NCI-H2227 (cell line): ENCODE measurements at regions not wholly inside any gene's neighbourhood (a gene's known extent, or its start where the extent isn't known, plus 50 kb on each side); places are given as distances from the start of the nearest gene placed in this dataset.

Experiments
- DNase-seq: peaks from one replicate; lab custom pipeline; 2025; ENCODE audit not compliant: unreplicated experiment; lab: John Stamatoyannopoulos, UW

- no peak for DNase-seq
Measured at GRCh38 chr20:22374678-22375590, 209.4 kb downstream of the FOXA2 start.

DNA sequence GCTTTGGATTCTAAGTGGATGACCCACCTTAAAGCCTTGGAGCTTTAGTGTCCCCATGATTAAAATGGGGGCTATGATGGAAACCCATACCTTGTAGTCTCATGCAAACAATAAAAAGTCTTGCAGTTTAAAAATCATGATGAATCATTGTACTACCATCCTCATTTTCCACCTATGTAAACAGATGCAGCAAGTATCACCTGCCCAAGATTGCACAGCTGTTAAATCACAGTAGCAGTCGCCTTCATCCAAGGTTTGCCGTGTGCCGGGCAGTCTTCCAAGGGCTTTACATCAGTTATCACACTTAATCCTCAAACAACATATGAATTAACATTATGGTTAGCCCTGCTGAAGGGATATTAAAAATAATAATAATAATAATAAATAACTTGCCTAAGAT lies 210.3 kb downstream of the FOXA2 start:
- DNase-seq: no peak

- DNase-seq: no peak
Measured at GRCh38 chr20:22373164-22373895, 211.0 kb downstream of the FOXA2 start.

DNA sequence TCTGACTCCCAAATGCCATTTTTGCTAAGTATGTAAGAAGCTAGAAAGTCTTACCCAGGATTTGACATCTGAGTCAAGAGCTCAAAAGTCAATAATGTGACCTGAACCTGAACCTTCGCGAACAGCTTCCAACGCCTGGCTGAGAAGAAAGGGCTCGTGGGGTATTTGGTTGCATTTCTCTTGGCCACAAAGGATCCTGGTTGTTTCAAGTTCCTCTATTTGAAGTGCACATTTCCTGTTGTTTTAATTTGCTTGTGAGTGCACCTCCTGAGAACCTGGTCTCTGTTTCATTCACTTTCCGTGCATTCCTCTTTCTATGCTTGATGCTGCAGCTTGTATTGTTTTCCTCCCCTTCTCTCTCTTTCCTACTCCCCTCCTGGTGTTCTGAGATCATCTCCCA lies 212.5 kb downstream of the FOXA2 start:
- DNase-seq: no peak

DNA sequence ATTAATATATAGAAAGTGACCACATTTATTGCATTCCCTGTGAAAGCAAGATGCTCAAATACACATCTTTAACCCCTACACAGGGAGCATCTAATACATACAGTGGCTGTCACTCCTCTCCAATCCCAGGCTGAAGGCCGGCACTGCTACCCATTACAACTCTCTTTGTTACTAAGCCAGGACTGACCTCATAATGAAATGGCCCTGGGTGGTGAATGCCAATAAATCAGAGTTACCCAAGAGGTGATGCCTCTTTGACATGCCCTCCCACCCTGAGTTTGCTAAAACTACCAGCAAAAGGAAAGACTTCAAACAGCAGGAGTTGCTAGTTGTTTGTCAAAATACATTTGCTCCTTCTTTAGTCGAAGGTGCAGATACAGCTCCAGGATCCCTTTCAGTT lies 214.2 kb downstream of the FOXA2 start:
- no peak for DNase-seq

DNA sequence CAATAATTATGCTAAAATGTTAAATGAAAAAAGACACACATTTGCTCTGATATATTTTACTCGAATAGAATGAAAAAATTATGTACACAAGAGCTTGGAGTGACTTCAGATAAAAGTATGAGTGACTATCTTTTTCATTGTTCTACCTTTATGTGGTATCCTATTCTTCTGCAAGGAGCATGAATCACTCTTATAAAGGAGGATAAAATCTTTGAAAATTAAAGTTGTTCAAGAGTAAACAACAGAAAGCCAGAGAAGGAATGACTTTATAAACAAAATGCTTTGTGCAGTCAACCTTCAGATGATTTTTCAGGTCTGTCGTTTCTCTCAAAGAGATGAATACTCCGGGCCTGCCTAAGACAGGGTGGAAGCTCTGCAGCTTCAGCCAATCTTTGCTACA lies 215.3 kb downstream of the FOXA2 start:
- no peak for DNase-seq

DNA sequence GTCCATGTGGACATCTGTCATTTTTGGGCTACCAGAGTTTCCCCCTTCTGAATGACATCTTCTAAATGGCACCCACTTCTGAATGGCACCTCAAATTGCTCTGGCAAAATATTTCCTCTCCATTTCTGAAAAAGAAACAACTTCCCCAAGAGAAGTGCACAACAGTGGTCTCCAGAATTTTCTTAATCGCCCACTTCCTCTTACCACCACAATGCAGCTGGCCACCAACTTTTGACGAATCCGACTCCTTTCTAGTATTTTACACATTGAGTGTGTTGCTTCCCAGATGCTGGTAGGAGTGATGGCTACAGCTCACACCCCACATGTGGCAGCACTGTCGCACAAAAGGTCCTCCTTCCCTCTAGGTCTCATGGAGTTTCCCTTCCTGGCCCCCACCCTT lies 216.1 kb downstream of the FOXA2 start:
- no peak for DNase-seq

GRCh38 chr20:22366631-22367030 lies 217.7 kb downstream of the FOXA2 start:
- DNase-seq: no peak

DNA sequence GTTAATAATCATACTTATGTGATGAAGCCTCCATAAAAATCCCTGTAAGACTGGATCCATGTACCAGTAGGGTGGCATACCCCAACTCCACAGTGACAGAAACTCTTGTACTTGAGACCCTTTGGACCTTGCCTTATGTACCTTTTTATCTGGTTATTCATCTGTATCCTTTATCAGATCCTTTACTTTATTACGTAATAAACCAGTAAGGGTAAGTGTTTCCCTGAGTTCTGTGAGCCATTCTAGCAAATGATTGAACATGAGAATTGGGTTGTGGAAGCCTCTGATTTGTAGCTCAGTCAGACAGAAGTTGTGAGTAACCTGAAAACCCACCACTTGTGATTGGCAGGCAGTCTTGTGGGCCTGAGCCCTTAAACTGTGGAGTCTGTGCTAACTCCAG lies 229.7 kb downstream of the FOXA2 start:
- DNase-seq: no peak

- no peak for DNase-seq
Measured at GRCh38 chr20:22353586-22353985, 230.8 kb downstream of the FOXA2 start.

- DNase-seq: no peak
Measured at GRCh38 chr20:22352019-22352418, 232.4 kb downstream of the FOXA2 start.

DNA sequence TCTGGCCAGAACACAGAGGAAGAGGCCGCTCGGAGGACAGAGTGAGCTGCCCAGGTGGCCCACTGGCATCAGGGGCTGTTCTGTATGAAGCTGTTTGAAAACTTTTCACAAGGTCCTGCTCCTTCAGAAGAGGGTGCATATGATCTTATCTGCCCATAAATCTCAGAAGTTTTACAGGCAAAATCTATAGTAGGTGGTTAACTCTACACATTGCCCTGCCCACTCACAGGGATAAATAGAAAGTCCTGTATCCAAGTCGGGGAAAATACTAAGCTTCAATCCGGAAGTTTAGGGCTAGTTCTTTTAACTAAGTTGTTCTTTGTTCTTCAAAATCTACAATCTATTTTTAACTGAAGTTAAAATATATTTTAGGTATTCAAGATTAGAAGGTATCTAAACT lies 233.7 kb downstream of the FOXA2 start:
- DNase-seq: no peak

- DNase-seq: no peak
Measured at GRCh38 chr20:22348010-22348409, 236.4 kb downstream of the FOXA2 start.

DNA sequence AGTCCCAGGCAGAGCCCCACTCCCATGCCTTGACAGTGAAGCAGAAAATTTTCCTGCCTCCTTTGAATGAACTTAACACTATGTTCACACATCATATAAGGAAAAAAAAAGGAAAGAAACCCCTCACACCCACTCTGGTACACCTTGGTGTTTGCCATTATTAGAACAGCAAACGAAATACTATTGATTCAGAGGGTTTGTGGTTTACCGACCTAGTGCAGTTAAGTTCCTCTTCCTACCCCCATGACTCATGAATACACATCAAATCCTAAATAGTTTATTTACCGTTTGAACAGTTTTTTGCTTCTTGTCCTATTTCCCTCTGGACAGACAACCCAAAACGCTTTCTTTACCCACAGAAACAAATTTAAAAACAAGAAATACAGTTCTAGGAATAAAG lies 237.7 kb downstream of the FOXA2 start:
- DNase-seq: no peak

DNA sequence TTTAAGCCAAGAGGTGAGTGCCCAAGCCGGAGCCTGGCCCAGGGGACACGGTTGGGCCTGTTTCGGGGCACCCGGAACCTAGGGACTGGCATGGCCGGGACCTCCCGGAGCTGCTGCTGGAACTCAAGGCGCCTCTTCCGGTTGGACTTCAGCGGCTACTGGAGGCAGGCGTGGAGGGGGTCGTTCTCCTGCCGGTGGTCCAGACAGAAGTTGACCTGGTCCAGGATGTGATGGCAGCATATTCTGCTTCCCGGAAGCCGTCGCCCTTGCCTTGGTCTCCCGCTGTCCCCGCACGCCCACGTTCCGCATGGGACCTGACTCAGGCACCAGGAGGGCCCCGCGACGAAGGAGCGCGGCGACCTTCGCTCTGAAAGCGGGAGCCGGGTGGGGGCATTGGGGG lies 240.8 kb downstream of the FOXA2 start:
- DNase-seq: no peak

- no peak for DNase-seq
Measured at GRCh38 chr20:22342410-22342809, 242.0 kb downstream of the FOXA2 start.

- no peak for DNase-seq
Measured at GRCh38 chr20:22341508-22341907, 242.9 kb downstream of the FOXA2 start.

- no peak for DNase-seq
Measured at GRCh38 chr20:22339946-22340345, 244.4 kb downstream of the FOXA2 start.

- peak; percentile 49 for DNase-seq
Measured at GRCh38 chr20:22339091-22339881, 245.1 kb downstream of the FOXA2 start.

DNA sequence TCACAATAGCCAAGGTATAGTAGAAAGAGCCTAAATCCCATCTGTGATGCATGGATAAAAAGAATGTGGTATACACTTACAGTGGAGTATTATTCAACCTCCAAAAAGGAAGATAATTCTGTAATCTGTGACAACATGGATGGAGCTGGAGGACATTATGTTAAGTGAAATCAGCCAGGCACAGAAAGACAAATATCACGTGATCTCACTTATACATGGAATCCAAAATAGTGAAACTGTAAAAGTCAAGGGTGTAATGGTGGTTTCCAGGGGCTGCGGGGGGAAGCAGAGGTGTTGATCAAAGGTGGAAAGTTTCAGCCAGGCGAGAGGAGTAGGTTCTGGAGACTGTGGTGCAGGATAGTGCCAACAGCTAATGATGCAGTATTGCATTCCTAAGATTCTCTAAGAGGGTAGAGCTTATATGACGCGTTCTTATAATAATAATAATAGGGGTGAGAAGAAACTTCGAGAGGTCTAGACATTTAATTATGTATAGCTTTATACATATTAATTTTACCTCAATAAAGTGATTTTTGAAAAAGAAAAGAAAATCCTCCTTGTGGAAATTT lies 246.1 kb downstream of the FOXA2 start:
- no peak for DNase-seq

GRCh38 chr20:22335210-22335609 lies 249.2 kb downstream of the FOXA2 start:
- no peak for DNase-seq
